ENCODE measurements at regions not wholly inside any gene's neighbourhood (a gene's known extent, or its start where the extent isn't known, plus 50 kb on each side); places are given as distances from the start of the nearest gene placed in this dataset.
"Not testable (repeated sequence)": the region's sequence is repeated elsewhere in the genome, so short reads cannot be mapped to it uniquely, and the experiment has no call there.

DNA sequence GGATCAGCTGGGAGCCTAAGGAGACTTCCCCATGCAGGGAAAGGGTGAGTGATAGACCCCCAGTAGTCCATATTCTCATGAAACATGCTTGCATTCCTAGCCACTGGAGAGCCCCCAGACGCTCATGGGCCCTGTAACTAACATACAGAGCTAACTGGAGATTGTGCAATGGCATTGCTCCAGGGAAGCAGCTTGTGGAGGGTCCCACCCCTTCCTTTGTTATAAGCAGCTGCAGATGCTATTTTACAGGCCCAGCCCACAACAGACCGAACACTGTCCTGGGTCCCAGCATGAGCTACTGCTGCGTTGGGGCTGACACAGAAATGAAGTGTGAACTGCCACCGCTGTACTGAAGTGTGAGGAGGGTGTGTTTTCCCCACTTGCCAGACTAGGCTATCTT is 1465.7 kb upstream of the DIAPH2 start:
- DNase-seq: no peak

DNA sequence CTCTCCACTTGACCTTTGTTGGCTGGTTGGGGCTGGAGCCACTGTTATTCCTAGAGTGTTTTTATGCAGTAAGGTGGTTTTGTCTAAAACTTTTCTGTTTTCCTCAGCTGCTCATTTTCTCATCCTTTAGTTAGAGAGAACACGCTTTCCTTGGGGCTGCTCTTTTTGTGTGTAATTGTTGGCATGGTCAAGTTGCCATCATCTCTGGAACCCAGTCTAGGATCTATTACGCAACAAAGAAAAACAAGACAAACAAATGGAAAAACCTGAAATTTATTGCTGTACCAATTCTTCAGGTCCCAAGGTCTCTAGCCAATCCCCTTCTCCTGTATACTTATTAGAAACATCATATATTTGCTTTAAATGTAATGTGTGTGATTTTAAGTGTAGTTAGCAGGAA is 1436.3 kb upstream of the DIAPH2 start:
- no peak for DNase-seq

DNA sequence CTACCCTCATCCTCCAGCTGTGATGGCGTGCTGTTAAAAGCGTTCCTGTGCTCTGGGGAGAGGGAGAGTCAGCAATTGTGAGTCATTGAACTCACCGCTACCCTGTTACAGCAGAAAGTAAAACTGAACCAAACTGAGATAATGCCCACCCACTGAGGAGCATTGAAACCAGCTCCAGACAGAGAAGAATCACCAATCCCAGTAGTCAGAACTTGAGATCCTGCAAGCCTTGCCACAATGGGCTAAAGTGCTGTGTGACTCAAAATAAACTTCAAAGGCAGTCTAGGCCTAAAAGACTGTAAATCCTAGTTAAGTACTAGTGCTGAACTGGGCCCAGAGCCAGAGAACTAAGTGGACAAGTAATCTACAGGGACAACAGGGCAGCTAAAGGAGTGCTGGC is 1394.2 kb upstream of the DIAPH2 start:
- DNase-seq: no peak

DNA sequence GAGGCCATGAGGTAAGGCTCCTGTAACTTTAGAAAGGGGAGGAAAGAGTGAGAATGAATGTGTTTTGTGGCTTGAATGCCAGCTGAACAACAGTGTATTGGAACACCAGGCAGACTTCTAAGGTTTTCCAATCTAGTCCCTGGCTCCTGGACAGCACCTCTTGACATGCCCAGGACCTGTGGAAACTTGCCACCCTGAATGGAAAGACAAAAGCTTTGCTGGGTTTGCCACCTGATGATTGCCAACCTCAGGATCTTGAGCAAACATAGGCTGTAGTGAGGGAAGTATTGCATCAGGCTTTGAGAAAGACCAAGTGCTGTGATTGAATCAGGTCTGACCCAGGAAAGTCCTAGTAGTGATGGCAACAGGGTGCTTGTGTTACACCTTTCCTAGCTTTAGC is 1393.1 kb upstream of the DIAPH2 start:
- no peak for DNase-seq

DNA sequence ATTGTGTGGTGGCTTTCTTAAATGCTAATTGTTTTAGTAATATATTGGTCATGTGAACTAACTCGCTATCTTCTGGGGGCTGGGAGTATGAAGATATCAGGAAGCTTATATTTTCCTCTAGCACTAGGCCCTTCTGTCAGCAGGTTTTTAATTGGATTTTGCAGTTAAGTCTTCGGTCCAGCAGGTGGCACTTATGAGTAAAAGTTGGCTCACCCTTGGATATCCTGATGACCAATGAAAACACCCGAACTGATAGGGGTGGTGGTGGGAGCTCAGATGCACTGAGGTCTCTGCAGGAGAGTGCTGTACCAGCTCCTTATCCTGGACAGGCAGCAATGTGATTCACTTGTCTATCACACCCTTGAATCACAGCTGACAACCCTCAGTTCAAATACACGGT is 1365.8 kb upstream of the DIAPH2 start:
- DNase-seq: peak; percentile 27

DNA sequence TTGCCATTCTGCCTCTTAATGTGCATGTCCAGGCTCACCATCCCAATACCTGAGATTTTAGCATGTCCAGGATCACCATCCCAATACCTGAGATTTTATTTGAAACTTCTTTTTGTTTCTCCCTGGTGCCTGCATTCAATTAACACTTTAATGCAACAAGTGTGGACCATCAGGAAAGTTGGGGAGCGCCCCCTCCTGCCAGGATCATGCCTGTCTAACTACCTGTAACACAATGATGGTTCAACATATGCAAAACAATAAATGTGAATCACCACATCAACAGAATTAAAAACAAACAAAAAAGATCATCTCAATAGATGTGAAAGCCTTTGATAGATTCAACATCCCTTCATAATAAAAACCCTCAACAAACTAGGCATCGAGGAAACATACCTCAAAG is 1359.5 kb upstream of the DIAPH2 start:
- no peak for DNase-seq

DNA sequence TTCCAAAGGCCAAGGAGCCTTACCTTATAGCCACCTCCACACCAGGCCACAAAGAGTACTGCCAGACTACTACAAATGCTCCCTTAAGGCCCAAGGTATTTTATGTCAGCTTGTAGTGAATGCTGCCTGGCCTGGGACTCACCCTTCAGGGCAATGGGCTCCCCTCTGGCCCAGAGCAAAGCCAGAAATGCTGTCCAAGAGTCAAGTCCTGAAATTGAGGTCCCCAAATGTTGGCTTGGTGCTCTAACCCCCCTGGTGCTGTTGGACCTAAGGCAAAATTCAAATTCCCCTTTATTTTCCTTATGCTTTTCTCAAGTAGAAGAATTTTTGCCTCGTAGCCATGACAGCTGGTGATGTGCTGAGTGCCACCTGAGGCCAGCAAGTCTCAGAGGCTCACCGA is 1354.3 kb upstream of the DIAPH2 start:
- no peak for DNase-seq

DNA sequence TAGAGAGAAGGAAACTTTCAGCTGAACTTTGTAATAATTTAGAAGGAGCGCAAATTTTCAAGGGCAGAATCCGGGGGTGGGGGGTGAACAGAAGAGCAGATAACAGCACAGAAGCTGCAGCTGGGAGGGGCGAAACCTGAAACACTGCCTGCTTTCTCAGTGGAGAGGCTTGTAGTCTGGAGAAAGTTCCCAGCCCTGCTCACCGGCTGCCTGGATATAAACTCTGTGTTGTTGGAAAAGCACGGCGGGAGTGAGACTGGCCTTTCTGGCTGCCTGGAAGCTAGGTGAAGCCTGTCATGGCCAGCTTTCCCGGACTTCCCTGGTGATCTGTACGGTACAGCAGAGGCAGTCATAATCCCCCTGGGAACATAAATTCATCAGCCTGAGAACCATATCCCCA is 1352.1 kb upstream of the DIAPH2 start:
- DNase-seq: no peak

DNA sequence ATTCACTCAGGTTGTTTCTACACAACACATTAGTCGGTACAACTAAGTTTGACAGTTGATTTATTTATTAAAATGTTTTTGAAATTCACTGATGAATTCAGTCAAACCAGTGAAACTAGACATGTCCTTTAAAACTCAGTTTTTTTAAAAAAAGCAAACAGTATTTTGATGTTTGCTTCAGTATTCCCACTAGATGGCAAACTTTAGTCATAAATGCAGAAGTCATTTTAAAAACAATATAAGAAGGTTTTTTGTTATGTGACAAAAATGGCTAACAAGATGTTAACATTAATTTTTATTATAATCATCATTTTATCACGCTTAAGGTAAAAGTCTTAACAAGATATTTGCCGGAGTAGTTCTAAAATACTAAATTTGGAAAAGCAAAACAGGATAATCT is 1337.8 kb upstream of the DIAPH2 start:
- peak; percentile 0 for DNase-seq

DNA sequence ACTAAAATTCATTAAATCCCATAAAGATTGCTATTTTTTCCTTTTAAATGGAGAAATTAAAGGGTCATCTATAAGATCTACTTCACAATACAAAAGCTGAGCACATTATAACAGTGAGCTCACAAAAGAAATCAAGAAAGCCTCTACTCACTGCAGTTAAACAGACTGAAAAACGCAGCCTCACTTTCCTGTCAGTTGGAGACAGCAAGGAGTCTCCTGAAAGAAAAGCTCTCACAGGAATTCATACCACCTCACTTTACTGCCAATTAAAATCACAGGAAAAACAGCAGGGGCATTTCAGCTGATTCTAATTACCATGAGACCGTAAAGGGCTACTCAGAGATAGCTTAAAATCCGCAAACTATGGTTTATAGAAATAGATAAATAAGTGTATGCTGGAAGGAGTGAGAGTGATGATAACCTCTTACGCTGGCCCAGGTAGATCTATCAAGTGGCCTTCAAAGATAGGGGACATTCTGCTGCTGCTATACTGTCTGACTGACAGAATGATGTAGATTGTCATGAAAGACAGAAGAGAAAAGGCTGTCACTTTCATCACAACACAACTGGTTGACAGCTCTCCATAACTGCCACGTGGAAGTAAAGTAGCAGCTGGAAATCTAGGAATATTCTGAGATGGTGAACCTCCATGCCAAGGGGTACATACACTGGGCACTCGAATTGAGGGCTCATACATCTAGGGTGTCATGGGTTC is 1333.7 kb upstream of the DIAPH2 start:
- DNase-seq: no peak

DNA sequence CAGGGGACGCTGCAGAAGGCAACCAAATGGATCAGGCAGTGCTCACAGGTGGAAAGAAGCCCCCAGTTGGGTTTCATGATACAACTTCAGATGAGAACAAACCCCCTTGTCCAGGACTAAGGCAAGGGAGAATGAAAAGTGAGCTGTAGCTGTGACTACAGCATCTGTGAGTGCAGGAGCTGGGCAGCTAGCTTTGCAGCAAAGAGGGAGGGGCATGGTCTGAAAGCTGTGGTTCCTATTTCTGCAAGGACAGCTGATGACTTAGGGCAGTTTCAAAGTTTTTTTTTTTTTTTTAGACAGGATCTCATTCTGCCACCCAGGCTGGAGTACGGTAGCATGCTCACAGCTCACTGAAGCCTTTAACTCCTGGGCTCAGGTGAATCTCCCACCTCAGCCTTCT is 1317.4 kb upstream of the DIAPH2 start:
- no peak for DNase-seq

DNA sequence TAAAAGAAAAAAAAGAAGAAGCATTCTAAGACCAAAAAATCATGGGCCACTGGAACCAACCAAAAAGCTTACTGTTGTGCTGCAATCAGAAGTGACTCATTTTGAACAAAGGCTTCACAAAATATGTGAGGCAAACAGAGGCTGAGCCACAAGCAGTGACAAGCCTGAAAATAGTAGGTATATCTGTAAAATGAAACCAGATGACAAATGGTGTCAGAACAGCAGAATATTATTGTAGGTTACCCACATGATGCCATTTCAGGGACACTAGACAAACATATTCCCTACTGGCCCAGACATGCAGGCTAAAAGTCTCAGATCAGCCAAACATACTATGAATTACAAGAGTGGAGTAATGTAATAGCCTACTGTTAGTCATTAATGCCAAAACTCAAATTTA is 1301.8 kb upstream of the DIAPH2 start:
- DNase-seq: no peak

DNA sequence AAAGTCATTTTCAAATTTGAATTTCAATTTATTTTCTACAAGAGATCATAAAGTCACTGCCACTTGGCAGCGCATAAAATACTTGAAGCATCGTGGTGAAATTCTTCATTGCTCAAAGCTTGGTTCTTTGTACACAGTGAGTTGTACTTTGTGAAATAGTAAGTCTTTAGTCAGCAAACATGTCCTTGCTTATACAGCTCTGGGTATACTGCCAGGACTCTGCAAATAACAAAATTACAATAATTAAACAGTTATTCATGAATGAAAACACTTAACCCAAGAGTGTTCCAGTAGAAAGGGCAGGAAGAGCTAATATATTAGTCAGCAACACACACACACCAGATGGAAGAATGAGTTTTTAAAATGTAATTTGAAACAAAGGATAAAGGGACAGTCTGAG is 1300.9 kb upstream of the DIAPH2 start:
- no peak for DNase-seq

DNA sequence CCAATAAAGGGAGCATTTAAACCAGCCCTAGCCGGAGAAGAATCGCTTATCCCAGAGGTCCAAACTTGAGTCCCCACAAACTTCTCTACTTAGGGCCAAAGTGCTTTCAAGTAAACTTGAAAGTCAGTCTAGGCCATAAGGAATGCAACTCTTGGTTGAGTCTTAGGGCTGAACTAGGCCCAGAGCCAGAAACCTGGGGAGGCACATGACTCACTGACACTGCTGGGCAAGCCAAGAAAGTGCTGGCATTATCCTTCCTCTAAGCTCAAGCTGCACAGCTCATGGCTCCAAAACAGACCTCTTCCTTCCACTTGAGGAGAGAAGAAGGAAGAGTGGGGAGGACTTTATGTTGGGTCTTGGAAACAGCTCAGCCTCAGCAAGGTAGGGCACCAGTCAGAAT is 1257.3 kb upstream of the DIAPH2 start:
- DNase-seq: no peak

DNA sequence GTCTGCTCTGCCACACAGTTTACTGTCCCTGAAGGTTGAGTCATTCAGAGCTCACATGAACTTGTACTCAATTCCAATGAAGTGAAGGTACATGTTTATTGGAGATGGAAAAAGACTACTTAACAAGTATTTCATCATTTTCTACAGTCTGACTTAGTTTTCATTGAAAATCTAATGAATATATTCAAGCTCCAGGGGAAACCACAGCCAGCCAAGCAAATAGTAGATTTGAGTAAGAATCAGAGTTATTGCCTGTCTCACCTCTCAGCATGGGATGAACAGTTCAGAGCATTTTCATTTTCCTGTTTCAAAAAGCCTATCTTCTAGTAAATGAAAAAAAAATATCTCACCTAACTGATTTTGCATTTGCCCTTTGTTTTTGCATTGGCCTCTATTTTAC is 1249.4 kb upstream of the DIAPH2 start:
- no peak for DNase-seq

DNA sequence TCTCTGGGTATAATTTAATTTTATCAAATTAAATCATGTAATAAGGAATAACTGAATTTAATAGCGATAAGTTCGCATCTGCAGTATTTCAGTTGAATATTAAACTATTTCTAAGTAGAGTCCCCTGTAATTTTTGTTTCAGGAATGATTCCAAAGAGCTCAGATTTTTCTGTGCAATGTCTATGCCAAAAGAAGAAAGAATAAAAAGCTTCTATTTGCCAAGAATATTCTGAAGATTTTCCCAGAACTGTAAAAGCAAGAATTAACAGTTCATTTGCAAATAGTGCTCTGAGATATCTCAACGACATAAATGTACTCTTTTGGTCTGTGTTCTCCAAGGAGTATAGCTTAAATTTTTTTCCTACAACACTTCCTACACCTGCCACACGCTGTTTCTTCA is 1242.8 kb upstream of the DIAPH2 start:
- no peak for DNase-seq

DNA sequence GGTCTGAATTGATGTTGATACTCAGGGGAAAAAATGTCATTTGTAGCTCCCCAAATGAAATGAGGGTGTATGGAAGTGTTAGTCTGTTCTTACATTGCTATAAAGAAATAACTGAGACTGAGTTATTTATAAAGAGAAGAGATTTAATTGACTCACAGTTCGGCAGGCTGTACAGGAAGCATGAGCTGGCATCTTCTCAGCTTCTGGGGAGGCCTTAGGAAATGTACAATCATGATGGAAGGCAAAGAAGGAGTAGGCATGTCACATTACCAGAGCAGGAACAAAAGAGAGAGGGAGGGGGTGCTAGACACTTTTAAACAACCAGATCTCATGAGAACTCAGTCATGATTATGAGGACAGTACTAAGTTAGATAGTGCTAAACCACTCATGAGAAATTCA is 1199.9 kb upstream of the DIAPH2 start:
- DNase-seq: no peak

DNA sequence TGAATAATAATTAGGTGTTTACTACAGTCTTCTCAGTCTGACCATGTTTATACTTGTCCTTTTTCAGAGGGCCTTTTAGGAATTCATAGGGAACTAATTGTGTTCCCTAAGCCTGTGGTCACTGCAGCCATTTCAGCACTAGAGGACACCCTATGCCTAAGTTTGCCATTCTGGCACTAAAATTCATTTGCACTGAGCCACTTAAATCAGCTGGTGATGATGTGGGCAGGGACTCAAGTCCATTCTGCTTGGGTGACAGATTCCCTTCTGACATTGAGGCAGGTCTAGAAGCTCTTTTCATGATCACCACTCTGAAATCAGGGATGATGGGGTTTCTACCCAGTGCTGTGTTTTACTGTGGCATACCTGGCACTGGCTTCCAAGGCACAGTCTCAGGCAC is 1178.9 kb upstream of the DIAPH2 start:
- DNase-seq: no peak

DNA sequence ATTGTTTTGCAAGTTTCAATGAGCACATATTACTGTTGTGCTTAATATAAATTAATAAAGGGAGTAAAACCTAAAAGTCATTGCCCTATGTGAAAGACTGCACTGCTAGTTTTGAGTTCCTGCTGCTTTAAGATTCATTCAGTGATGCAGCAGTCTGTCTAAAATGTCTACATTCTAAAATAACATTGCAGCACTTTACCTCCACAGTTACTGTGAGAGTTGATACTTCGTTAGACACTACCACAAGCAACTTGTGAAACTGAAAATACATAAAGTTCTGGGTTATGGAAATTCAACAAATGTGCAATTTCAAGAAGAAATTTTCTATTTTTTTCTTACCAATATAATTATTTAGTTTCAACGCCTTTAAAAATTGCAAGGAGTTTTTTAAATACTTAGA is 1175.2 kb upstream of the DIAPH2 start:
- no peak for DNase-seq

DNA sequence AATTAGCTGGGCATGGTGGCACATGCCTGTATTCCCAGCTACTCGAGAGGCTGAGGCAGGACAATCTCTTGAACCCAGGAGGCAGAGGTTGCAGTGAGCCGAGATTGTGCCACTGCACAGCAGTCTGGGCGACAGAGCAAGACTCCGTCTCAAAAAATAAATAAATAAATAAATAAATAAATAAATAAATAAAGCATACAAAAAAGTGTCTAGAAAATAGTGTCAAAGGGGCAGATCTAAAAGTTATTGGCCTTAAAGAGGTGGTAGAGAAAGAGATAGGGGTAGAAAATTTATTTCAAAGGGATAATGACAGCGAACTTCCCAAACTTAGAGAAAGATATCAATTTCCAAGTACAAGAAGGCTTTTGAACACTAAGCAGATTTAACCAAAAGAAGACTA is 1160.6 kb upstream of the DIAPH2 start:
- not testable (repeated sequence) for DNase-seq

DNA sequence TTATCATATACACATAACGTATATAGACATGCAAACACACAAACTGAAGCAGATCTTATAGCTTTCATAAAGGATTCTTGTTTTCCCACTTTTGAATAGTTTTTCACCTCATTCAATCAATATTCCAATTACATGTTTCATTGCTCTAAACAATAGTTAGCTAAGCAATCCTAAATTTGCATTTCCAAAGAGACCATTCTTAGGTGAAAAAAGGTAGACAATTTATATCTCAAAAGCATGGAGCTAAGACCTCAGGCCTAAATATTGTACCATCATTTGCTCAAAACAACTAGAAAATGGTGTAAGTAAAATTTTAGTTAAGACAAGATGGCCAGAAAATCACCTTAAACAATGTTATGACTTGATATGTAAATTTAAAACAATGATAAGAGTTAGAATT is 1148.5 kb upstream of the DIAPH2 start:
- DNase-seq: no peak

DNA sequence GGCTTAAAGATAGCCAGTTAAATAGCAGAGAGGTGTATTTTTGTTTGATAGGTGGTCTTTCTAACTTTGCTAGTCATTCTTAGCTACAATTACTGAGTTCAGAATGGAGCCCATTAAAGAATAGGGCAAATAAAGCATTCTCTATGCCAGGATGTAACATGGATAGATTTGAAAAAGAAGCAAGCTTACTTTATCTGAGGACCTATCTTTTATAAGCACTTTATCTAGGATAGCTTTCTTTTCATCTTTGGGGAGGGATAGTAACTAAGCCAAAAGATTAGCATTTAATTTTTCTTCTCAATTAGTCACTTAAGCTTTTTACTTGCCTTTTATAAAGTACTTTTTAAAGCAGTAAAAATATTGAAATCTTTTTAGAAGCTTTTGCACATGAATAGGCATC is 1148.0 kb upstream of the DIAPH2 start:
- no peak for DNase-seq

DNA sequence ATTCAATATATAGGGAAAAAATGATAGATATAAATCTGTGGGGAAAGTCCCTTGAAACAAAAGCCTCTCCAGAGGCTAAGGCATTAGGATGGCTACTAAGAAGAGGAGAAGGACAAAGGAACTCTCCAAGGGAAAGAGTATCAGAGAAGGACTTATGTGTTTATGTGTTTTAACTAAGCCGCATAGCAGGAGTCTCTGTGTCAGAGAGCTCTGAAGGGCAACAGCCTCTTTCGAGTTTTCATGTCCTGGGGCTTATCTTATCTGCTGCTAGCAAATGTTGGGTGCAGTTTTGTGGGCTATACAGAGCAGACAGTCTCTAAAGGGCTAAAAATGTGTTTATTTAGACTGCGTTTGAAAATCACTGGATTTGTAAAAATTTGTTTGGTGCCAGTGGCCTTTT is 1145.6 kb upstream of the DIAPH2 start:
- DNase-seq: no peak

DNA sequence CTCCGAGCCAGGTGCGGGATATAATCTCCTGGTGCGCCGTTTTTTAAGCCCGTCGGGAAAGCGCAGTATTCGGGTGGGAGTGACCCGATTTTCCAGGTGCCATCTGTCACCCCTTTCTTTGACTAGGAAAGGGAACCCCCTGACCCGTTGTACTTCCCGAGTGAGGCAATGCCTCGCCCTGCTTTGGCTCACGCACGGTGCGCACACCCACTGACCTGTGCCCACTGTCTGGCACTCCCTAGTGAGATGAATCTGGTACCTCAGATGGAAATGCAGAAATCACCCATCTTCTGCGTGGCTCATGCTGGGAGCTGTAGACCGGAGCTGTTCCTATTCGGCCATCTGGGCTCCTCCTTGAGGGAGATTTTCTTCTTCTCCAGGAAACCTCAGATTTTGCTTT is 1135.1 kb upstream of the DIAPH2 start:
- DNase-seq: not testable (repeated sequence)

DNA sequence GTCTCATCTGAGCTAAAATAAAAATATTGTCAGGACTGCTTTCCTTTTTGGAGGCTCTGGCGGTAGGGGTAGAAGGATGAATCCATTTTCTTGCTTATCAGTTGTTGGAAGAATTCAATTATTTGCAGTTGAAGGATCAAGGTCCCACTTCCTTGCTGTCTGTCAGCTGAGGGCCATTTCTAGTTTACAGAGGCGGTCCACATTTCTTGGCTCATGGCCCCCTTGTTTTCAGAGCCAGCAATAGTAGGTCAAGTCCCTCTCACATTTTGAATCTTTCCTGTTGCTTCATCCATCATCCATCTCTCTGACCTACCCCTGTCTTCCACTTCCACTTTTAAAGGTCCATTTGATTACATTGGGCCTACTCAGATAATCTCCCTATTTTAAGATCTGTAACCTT is 1099.3 kb upstream of the DIAPH2 start:
- no peak for DNase-seq

DNA sequence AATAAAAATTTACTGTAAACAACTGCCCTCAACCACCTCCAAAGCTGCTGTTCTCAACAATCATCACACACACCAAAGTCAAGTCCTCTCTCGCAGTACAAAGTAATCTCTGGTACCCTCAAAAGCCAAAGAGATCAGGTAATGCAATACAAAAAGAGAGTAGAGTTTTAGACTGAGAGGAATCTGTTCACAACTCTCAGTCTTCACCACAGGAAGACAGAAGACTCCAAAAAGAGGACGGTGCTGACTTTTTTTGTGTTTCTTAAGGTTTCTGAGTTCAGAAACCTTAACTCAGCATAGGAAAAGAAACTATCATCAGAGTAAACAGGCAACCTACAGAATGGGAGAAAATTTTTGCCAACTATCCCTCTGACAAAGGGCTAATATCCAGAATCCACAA is 1072.3 kb upstream of the DIAPH2 start:
- DNase-seq: no peak

Measured in activated CD4-positive, alpha-beta T cell treated with anti-CD3 and anti-CD28 coated beads, Interleukin-2, amount 50 U/mL, for 16 hours (primary cell).